ENCODE measurements at regions not wholly inside any gene's neighbourhood (a gene's known extent, or its start where the extent isn't known, plus 50 kb on each side); places are given as distances from the start of the nearest gene placed in this dataset.

DNA sequence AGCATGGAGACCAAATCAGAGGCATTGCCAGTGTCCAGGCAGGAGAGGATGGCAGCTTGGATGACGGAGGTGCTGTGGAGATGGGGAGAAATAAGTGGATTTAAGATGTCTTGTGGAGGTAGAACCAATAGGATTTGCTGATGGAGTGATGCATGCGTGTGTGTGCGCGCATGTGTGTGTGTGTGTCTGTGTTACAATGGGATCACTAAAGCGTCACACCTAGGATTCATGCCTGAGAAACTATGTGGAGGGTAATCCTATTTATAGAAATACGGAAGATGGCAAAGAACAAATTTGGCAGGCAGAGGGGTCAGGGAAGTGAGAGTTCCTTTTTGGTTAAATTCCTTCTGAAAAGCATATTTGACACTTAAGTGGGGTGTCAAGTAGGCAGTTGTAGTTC is 64.8 kb upstream of the ARL8B start:
- H3K27ac ChIP-seq (ENCODE audit: low read depth, low read length) = no peak overlapping the region
- H3K9me3 ChIP-seq (ENCODE audit: control insufficient read depth, insufficient read depth, low read length) = no peaks in the 10 kb centered on the region
- H3K4me2 ChIP-seq (ENCODE audit: low read length) = no peak overlapping the region
- no peaks in the 10 kb centered on the region for H4K20me1 ChIP-seq (ENCODE audit: control insufficient read depth, insufficient read depth, low read depth, low read length)
- no peaks in the 10 kb centered on the region for H3K79me2 ChIP-seq (ENCODE audit: control insufficient read depth, low read length)
- H3K4me1 ChIP-seq (ENCODE audit: control insufficient read depth, low read length) = no peaks in the 10 kb centered on the region
- H3K4me3 ChIP-seq (ENCODE audit: low read length) = no peak overlapping the region
- no peaks in the 10 kb centered on the region for H3K9me2 ChIP-seq (replicated peaks; ENCODE audit: control insufficient read depth, low read length)
- no peaks in the 10 kb centered on the region for H3K36me3 ChIP-seq (ENCODE audit: control insufficient read depth, low read length)
- H3K27me3 ChIP-seq (ENCODE audit: control insufficient read depth, low read length) = peaks cover 15% of the 10 kb centered on the region
- TF ChIP-seq EZH2phosphoT487 (IDR thresholded peaks at IDR 0.05; ENCODE audit: borderline replicate concordance, low read length) = no peak
- TF ChIP-seq, protein P1, sequence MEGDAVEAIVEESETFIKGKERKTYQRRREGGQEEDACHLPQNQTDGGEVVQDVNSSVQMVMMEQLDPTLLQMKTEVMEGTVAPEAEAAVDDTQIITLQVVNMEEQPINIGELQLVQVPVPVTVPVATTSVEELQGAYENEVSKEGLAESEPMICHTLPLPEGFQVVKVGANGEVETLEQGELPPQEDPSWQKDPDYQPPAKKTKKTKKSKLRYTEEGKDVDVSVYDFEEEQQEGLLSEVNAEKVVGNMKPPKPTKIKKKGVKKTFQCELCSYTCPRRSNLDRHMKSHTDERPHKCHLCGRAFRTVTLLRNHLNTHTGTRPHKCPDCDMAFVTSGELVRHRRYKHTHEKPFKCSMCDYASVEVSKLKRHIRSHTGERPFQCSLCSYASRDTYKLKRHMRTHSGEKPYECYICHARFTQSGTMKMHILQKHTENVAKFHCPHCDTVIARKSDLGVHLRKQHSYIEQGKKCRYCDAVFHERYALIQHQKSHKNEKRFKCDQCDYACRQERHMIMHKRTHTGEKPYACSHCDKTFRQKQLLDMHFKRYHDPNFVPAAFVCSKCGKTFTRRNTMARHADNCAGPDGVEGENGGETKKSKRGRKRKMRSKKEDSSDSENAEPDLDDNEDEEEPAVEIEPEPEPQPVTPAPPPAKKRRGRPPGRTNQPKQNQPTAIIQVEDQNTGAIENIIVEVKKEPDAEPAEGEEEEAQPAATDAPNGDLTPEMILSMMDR (IDR thresholded peaks at IDR 0.05; ENCODE audit: low read depth, low read length, poor library complexity, severe bottlenecking) = no peak
- no peaks in the 10 kb centered on the region for H3F3A ChIP-seq (ENCODE audit: control insufficient read depth, insufficient read depth)

DNA sequence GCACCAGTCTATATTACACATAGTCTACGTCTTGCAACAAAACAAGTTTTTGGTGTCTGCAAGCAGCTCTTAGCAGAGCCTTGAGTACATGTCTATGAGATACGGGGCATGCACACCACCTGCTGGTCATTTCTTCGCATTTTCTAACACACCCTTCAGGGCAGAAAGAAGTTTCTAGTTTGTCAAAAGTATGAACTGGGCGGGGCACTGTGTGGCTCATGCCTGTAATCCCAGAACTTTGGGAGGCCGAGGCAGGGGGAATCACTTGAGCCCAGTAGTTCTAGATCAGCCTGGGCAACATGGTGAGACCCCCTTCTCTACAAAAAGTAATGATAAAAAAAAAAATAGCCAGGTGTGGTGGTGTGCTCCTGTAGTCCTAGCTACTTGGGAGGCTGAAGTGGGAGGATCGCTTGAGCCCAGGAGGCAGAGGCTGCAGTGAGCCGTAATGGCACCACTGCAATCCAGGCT is 64.2 kb upstream of the ARL8B start:
- H3K9me3 ChIP-seq (ENCODE audit: control insufficient read depth, insufficient read depth, low read length) = no peaks in the 10 kb centered on the region
- H3K36me3 ChIP-seq (ENCODE audit: control insufficient read depth, low read length) = no peaks in the 10 kb centered on the region
- no peaks in the 10 kb centered on the region for H3K79me2 ChIP-seq (ENCODE audit: control insufficient read depth, low read length)
- no peak overlapping the region for H3K27ac ChIP-seq (ENCODE audit: low read depth, low read length)
- no peaks in the 10 kb centered on the region for H3K9me2 ChIP-seq (replicated peaks; ENCODE audit: control insufficient read depth, low read length)
- H3K4me2 ChIP-seq (ENCODE audit: low read length) = no peak overlapping the region
- TF ChIP-seq, protein P1 (IDR thresholded peaks at IDR 0.05; ENCODE audit: low read depth, low read length, poor library complexity, severe bottlenecking) = peak; percentile 65
- no peak for TF ChIP-seq EZH2phosphoT487 (IDR thresholded peaks at IDR 0.05; ENCODE audit: borderline replicate concordance, low read length)
- no peaks in the 10 kb centered on the region for H3F3A ChIP-seq (ENCODE audit: control insufficient read depth, insufficient read depth)
- peaks cover 15% of the 10 kb centered on the region for H3K27me3 ChIP-seq (ENCODE audit: control insufficient read depth, low read length)
- no peaks in the 10 kb centered on the region for H3K4me1 ChIP-seq (ENCODE audit: control insufficient read depth, low read length)
- no peak overlapping the region for H3K4me3 ChIP-seq (ENCODE audit: low read length)
- H4K20me1 ChIP-seq (ENCODE audit: control insufficient read depth, insufficient read depth, low read depth, low read length) = no peaks in the 10 kb centered on the region

DNA sequence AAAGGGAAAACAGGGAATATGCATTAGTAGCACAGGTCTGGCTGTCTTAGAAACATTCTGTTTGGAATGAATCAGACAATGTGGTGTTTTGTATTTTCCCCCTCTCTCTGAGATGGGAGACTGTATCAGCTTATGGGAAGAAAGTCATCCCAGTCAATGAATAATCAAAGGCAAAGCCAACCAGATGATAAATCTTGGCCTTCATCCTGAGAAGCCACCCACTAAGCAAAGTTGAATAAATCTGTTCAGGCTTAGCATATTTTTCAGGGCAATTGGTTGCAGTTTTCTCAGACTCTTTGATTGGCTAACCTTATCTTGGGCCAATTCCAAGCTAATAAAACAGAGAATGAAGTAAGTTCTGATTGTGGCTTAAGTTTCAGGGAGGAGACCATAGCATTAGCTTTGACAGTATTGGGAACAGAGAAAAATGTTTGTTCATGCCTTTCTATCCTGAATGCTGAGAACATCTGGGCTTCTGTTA is 63.6 kb upstream of the ARL8B start:
- no peaks in the 10 kb centered on the region for H4K20me1 ChIP-seq (ENCODE audit: control insufficient read depth, insufficient read depth, low read depth, low read length)
- peaks cover 15% of the 10 kb centered on the region for H3K27me3 ChIP-seq (ENCODE audit: control insufficient read depth, low read length)
- no peaks in the 10 kb centered on the region for H3K36me3 ChIP-seq (ENCODE audit: control insufficient read depth, low read length)
- no peaks in the 10 kb centered on the region for H3K9me3 ChIP-seq (ENCODE audit: control insufficient read depth, insufficient read depth, low read length)
- no peak for TF ChIP-seq EZH2phosphoT487 (IDR thresholded peaks at IDR 0.05; ENCODE audit: borderline replicate concordance, low read length)
- TF ChIP-seq, protein P1 (IDR thresholded peaks at IDR 0.05; ENCODE audit: low read depth, low read length, poor library complexity, severe bottlenecking) = no peak
- H3K4me2 ChIP-seq (ENCODE audit: low read length) = no peak overlapping the region
- no peaks in the 10 kb centered on the region for H3K4me1 ChIP-seq (ENCODE audit: control insufficient read depth, low read length)
- no peaks in the 10 kb centered on the region for H3K9me2 ChIP-seq (replicated peaks; ENCODE audit: control insufficient read depth, low read length)
- H3K79me2 ChIP-seq (ENCODE audit: control insufficient read depth, low read length) = no peaks in the 10 kb centered on the region
- no peaks in the 10 kb centered on the region for H3F3A ChIP-seq (ENCODE audit: control insufficient read depth, insufficient read depth)
- no peak overlapping the region for H3K27ac ChIP-seq (ENCODE audit: low read depth, low read length)
- H3K4me3 ChIP-seq (ENCODE audit: low read length) = no peak overlapping the region

Data from DOHH2 (cell line).